Raji (cell line): ENCODE measurements at regions not wholly inside any gene's neighbourhood (a gene's known extent, or its start where the extent isn't known, plus 50 kb on each side); places are given as distances from the start of the nearest gene placed in this dataset.

Source experiments
- POLR2A ChIP-seq: IDR thresholded peaks from 2 replicates; pipeline ENCODE4 v1.6.1; 2011; ENCODE audit warnings: low read depth, low read length, control low read depth; ENCODE audit not compliant: insufficient read depth

DNA sequence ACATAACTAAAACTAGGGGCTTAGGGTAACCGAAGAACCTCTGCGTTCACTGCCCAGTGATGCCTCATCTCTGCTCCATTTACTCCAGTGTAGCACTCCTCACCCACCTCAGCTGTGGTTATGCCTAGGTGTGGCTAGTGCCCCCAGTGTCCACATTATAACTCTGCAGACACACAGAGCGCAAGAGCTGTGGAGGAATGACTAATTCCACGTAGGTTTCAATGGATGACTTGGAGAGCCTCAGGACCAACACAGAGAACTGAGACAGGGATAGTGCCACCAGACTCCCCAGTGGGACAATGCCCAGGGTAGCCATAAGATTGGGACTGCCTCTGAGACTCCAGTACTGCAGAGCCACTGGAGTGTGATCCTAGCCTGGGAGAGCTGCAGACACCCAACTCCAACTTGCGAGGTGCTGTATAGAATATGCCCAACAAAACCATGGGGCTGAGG lies 542.4 kb upstream of the DIPK2B start:
- no peak for TF ChIP-seq POLR2A

DNA sequence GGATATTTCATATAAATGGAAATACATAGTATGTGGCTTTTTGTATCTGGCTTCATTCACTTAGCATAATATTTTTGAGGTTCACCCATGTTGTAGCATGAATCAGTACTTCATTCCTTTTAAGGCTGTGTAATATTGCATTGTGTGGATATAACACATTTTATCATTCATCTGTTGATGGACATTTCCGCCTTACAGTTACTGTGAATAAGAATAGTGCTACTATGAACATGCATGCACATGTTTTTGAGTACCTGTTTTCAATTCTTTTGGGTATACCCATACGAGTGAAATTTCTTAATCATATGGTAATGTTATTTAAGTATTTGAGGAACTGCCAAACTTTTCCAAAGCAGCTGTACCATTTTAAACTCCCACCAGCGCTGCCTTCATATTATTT lies 539.6 kb upstream of the DIPK2B start:
- TF ChIP-seq POLR2A = no peak

- no peak for TF ChIP-seq POLR2A
Measured at GRCh38 chrX:45735571-45735970, 534.9 kb upstream of the DIPK2B start.

DNA sequence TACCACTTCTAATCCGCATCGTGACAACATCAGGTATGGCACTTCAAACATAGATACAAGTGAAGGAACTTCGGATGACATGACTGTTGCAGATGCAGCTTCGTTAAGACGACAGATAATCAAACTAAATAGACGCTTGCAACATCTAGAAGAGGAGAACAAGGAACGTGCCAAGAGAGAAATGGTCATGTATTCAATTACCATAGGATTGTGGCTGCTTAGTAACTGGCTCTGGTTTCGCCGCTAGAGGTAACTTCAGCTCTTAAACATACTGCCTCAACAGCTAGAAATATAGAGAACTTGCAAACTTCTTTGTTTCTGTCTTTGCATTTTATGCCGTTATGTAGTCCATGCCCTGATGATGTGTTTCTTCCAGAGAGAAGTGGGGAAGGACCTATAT lies 530.8 kb upstream of the DIPK2B start:
- no peak for TF ChIP-seq POLR2A

- TF ChIP-seq POLR2A = no peak
Measured at GRCh38 chrX:45727761-45728160, 527.1 kb upstream of the DIPK2B start.

GRCh38 chrX:45722471-45722870 lies 521.8 kb upstream of the DIPK2B start:
- no peak for TF ChIP-seq POLR2A

GRCh38 chrX:45719751-45720501 lies 519.2 kb upstream of the DIPK2B start:
- TF ChIP-seq POLR2A = no peak

GRCh38 chrX:45718676-45719075 lies 518.0 kb upstream of the DIPK2B start:
- TF ChIP-seq POLR2A = no peak

DNA sequence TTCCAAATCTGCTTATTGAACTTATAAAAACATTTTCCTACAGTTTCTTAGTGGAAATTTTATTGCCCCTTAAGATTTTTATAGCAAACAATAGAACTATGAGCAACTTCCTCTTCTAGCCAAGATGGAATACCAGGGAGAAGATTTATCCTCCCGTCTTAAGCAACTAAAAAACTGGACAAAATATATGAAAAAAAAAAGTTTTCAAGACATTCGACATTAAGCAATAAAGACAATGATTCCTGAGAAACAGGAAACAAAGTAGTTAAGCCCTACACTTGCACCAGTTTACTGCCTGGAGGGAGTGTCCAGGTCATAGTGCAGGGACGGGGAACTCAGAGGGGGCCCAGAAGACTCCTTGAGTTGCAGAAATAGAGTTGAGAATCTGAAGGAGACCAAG lies 516.1 kb upstream of the DIPK2B start:
- no peak for TF ChIP-seq POLR2A

DNA sequence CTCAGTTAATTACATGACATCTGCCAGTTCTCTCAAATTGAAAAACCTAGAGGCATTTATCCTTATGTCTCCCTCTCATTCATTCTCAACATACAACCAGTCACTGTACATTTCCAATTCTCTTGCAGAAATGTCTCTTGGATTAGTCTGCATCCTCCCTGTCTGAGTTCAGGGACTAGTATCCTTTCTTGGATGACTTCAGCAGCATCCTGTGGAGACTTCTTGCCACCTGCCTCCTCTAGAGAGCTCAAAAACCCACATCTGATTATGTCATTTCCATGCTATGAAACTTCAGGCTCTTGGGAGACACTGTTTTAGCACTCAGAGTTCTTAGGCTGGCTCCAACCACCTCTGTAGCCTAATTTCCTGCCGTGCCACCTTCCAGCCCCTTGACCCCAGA lies 515.1 kb upstream of the DIPK2B start:
- no peak for TF ChIP-seq POLR2A

DNA sequence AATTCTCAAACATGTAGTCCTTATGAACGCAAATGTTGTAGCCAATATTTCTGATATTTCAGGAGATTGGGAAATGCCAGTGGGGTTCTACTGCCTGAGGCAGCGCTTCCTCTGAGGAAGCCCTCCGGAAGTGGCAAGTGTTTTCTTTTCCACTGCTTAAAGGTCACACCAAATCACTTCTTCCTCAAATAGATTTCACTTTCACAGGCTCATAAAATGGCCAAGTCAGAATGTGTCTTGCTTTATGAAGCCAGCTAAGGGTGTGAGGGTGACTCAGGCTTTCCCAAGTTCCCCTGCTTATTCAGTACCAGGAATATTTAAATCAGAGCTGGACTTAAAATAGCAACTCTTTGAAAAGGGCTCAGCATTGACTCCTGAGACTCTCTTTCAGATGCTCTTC lies 514.2 kb upstream of the DIPK2B start:
- no peak for TF ChIP-seq POLR2A

- no peak for TF ChIP-seq POLR2A
Measured at GRCh38 chrX:45712067-45712466, 511.4 kb upstream of the DIPK2B start.

- no peak for TF ChIP-seq POLR2A
Measured at GRCh38 chrX:45711231-45711630, 510.6 kb upstream of the DIPK2B start.

GRCh38 chrX:45710081-45710801 lies 509.6 kb upstream of the DIPK2B start:
- TF ChIP-seq POLR2A = no peak

DNA sequence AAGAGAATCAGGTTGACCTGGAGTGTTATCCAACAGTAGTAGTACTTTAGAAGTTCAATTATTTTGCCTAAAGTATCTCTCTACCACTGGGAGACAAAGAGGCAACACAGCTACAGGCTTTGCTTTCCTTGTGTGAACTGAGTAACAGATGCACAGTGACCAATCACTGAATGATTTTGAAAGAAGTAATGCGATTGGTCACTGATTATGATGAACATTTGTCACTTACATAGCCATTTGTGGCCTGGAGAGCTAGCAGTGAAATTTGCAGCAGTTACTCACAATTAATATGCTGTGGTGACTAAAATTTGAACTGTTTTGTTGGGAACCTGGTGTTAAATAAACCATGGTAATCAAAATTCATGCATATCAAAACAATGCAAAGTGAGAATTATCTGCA lies 508.7 kb upstream of the DIPK2B start:
- TF ChIP-seq POLR2A = no peak

DNA sequence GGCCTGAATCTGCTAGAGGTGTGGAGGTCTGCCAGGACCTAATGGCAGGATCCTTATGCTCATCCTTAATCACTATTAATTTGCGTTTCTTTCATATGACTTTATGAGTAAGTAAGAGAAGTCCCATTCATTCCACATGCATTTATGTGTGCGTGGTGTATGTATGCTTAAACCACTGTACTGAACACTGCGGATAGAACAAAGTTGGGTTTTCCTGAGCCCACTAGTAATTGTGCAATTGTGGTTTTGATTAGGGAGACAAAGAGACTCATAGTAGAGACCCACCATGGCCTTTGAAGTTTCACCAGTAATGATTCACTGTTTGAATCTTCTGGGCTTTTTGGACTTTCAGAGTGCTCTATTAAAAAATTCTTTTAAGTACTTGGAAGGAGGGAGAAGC lies 498.5 kb upstream of the DIPK2B start:
- TF ChIP-seq POLR2A = no peak
